Aorta (tissue), 5 donors: ENCODE measurements at regions not wholly inside any gene's neighbourhood (a gene's known extent, or its start where the extent isn't known, plus 50 kb on each side); places are given as distances from the start of the nearest gene placed in this dataset.
A peak's percentile ranks its signal among the peaks of the same experiment; 100 is the strongest.

Source experiments
- ATAC-seq: fragments of 200-7000 bp; cut with Tn5 transposase; one replicate; pipeline ENCODE4 v1.9.1; 2022; ENCODE audit warnings: moderate library complexity; ENCODE audit not compliant: low FRiP score
- DNase-seq, 2 donors: peaks; one replicate each; pipeline ENCODE4 v3.0.0-alpha.2; 2020
- H3K27ac ChIP-seq, 2 donors: one replicate each; pipeline ENCODE4 v1.5.1; 2013; ENCODE audit warnings: low read length in 2 of 2, mild to moderate bottlenecking in 2 of 2, moderate library complexity in 2 of 2, control low read depth in 1 of 2, inconsistent platforms in 1 of 2, low read depth in 1 of 2
- H3K27me3 ChIP-seq, 2 donors: one replicate each; pipeline ENCODE4 v1.6.1; 2013; ENCODE audit warnings: control low read depth in 1 of 2, low read length in 1 of 2, mild to moderate bottlenecking in 1 of 2, moderate library complexity in 1 of 2; ENCODE audit not compliant: insufficient read depth in 2 of 2, control insufficient read depth in 1 of 2
- H3K36me3 ChIP-seq, 2 donors: one replicate each; pipeline ENCODE4 v1.6.1; 2013; ENCODE audit warnings: control low read depth in 1 of 2, low read length in 1 of 2, mild to moderate bottlenecking in 1 of 2; ENCODE audit not compliant: insufficient read depth in 2 of 2, control insufficient read depth in 1 of 2
- H3K4me1 ChIP-seq, 2 donors: one replicate each; pipeline ENCODE4 v1.6.1; 2013; ENCODE audit warnings: low read length in 2 of 2, control low read depth in 1 of 2, mild to moderate bottlenecking in 1 of 2, moderate library complexity in 1 of 2; ENCODE audit not compliant: insufficient read depth in 2 of 2, control insufficient read depth in 1 of 2
- H3K4me3 ChIP-seq, 2 donors: one replicate each; pipeline ENCODE4 v1.5.1; 2013; ENCODE audit warnings: low read length in 2 of 2, control low read depth in 1 of 2, mild to moderate bottlenecking in 1 of 2
- H3K9me3 ChIP-seq: one replicate; pipeline ENCODE4 v1.6.1; 2013; ENCODE audit warnings: mild to moderate bottlenecking, low read length; ENCODE audit not compliant: control insufficient read depth
- WGBS, 2 donors: extraction: QIAGEN DNeasy Blood & Tissue Kit; methylation state at CpG; one replicate each; pipeline ENCODE4 v1.1.7; 2013; 5-methylcytosine and 5-hydroxymethylcytosine counted together
- intact Hi-C, 2 donors: fragments of 100-400 bp; cut with DNase I; formaldehyde crosslinking; loops; one replicate each; pipeline versions ENCODE4 v1.14.2 to v1.15.0; 2022
- donor health status: healthy with polysubstance abuse.
- donor health status: Bipolar disorder and iron deficiency.
- donor health status: DM: no; HTN: no; CAD: no.
- donor health status: DM: no; HTN: no; CAD: no.
- donor health status: DM: yes; HTN: yes; CAD: no.

GRCh38 chr1:218812360-218812759 lies 361.3 kb upstream of the LYPLAL1 start:
- H3K27me3 ChIP-seq = no peaks in the 10 kb centered on the region
- H3K36me3 ChIP-seq = no peaks in the 10 kb centered on the region
- WGBS, 2 donors = 92 to 93% methylated on average over 6 of the region's 6 CpGs
- no peak overlapping the region for H3K4me3 ChIP-seq
- ATAC-seq = no peak
- DNase-seq = no peak
- intact Hi-C loops = no loop called here
- H3K9me3 ChIP-seq = no peaks in the 10 kb centered on the region
- no peak overlapping the region for H3K27ac ChIP-seq
- peaks cover 2 to 7% of the 10 kb centered on the region in 2 donors for H3K4me1 ChIP-seq

DNA sequence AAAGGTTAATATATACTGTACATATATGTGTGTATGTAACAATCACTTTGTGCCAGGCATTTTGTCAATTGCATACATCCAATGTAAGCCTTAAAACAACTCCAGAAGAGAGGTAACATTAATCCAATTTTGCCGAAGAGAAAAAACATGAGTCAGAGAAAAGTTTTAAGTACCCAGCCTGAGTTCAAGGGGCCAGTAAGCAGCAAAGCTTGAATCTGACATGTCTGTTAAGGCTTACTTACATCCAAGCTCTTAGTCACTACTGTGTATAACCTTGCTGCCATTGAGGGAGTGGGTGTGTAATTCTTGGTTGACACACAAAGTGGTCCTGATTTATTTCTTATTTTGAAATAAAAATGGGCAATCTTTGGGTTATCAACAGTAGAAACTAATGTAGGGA lies 360.4 kb upstream of the LYPLAL1 start:
- DNase-seq (no peak), ATAC-seq (no peak)
- H3K27me3 ChIP-seq = peaks cover 0 to 2% of the 10 kb centered on the region in 2 donors
- WGBS, 2 donors = 63 to 80% methylated on average over 1 of the region's 1 CpG
- no peak overlapping the region for H3K4me3 ChIP-seq
- no peaks in the 10 kb centered on the region for H3K36me3 ChIP-seq
- no peaks in the 10 kb centered on the region for H3K9me3 ChIP-seq
- H3K27ac ChIP-seq = no peak overlapping the region
- intact Hi-C loops = no loop called here
- H3K4me1 ChIP-seq = peaks cover 2 to 7% of the 10 kb centered on the region in 2 donors

DNA sequence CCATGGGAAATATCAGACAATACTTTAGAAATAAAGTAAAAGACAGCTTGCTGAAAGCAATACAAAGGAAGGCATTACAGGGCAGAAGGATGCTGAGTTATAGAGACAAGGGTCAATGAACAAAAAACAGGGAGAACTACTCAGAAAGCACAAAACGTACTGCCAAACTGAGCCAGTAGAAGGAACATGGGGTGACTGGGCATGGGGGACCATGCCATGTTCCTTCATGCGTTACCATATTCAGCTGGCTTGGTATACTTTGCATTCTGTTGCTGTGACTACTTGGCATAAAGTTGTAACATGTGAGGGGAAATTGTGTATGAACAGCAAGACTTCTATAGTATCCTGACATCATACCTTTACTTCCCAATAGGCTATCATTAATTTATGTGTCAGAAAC lies 358.6 kb upstream of the LYPLAL1 start:
- intact Hi-C loops = no loop called here
- ATAC-seq = no peak
- Histone ChIP-seq H3K9me3 (no peaks in the 10 kb centered on the region), H3K4me1 (peaks cover 2 to 7% of the 10 kb centered on the region in 2 donors), H3K4me3 (no peak overlapping the region), H3K27me3 (peaks cover 0 to 2% of the 10 kb centered on the region in 2 donors), H3K36me3 (no peaks in the 10 kb centered on the region), H3K27ac (no peak overlapping the region)
- no peak for DNase-seq
- 86 to 88% methylated on average over 2 of the region's 2 CpGs for WGBS, 2 donors

- WGBS, 2 donors = 34 to 51% methylated on average over 4 of the region's 4 CpGs
- ATAC-seq (no peak), DNase-seq (no peak)
- Histone ChIP-seq H3K4me1 (no peaks in the 10 kb centered on the region), H3K36me3 (no peaks in the 10 kb centered on the region), H3K27ac (no peak overlapping the region), H3K4me3 (no peak overlapping the region), H3K9me3 (no peaks in the 10 kb centered on the region), H3K27me3 (peaks cover 0 to 2% of the 10 kb centered on the region in 2 donors)
- intact Hi-C loops = no loop called here
These were observed 356.6 kb upstream of the LYPLAL1 start for GRCh38 chr1:218817071-218817470.

GRCh38 chr1:218817691-218818465 lies 355.8 kb upstream of the LYPLAL1 start:
- DNase-seq = no peak
- Histone ChIP-seq H3K27me3 (peaks cover 0 to 2% of the 10 kb centered on the region in 2 donors), H3K9me3 (no peaks in the 10 kb centered on the region), H3K27ac (no peak overlapping the region), H3K36me3 (no peaks in the 10 kb centered on the region), H3K4me1 (no peaks in the 10 kb centered on the region), H3K4me3 (no peak overlapping the region)
- intact Hi-C loops = no loop called here
- ATAC-seq = no peak
- WGBS, 2 donors = 35 to 50% methylated on average over 8 of the region's 8 CpGs

- no peak for DNase-seq
- peak overlapping the region in 1 of 2 donors; percentile 33 for H3K27ac ChIP-seq
- peaks cover 0 to 5% of the 10 kb centered on the region in 2 donors for H3K4me1 ChIP-seq
- ATAC-seq = peak; percentile 71
- no peak overlapping the region for H3K4me3 ChIP-seq
- no peaks in the 10 kb centered on the region for H3K9me3 ChIP-seq
- H3K36me3 ChIP-seq = no peaks in the 10 kb centered on the region
- H3K27me3 ChIP-seq = no peaks in the 10 kb centered on the region
- intact Hi-C loops = loop anchor here in 1 of 2 donors (5.0 kb wide), 1 partner anchor 476 kb away; the partner anchor contains the start of gene TGFB2
- WGBS, 2 donors = 51 to 58% methylated on average over 4 of the region's 4 CpGs
These were observed 350.3 kb upstream of the LYPLAL1 start for GRCh38 chr1:218823291-218823900.

DNA sequence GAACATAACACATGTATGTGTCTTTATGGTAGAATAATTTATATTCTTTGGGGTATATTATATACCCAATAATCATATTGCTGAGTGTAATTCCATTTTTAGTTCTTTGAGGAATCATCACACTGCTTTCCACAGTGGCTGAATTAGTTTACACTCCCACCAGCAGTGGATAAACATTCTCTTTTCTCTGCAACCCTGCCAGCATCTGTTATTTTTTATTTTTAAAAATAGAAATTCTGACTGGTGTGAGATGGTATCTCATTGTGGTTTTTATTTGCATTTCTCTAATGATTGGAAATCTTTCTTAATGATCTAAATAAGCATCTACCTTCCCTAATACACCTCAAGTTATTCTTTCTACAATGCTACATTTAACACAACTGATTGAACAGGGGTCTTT lies 346.2 kb upstream of the LYPLAL1 start:
- no peaks in the 10 kb centered on the region for H3K27me3 ChIP-seq
- DNase-seq = no peak

GRCh38 chr1:218828125-218828650 lies 345.5 kb upstream of the LYPLAL1 start:
- WGBS, 2 donors = 95 to 96% methylated on average over 3 of the region's 3 CpGs
- intact Hi-C loops = no loop called here

More for the DNA sequence above, 346.2 kb upstream of the LYPLAL1 start:
- ATAC-seq = no peak
- no peak overlapping the region for H3K4me3 ChIP-seq
- H3K27ac ChIP-seq = no peak overlapping the region
- H3K9me3 ChIP-seq = no peaks in the 10 kb centered on the region
- intact Hi-C loops = no loop called here
- H3K36me3 ChIP-seq = no peaks in the 10 kb centered on the region
- H3K4me1 ChIP-seq = peaks cover 0 to 5% of the 10 kb centered on the region in 2 donors

DNA sequence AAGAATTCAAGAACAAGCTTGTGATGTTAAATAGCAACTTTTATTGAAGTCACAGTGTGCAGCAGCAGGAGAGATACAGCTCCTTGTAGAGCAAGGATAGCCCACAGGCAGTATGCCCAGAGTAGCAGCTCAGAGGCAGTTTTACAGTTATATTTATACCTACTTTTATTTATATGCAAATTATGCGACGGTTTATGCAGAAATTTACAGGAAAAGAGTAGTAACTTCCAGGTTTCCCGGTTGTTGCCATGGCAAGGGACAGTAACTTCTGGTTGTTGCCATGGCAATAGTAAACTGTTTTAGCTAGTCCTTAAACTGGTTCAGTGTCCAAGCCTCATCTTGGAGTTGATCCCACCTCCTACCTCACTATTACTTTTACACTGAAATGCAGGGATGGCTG lies 344.6 kb upstream of the LYPLAL1 start:
- ATAC-seq = no peak

More at GRCh38 chr1:218828125-218828650, 345.5 kb upstream of the LYPLAL1 start:
- no peak for DNase-seq
- no peak for ATAC-seq
- H3K27ac ChIP-seq = no peak overlapping the region
- peaks cover 0 to 5% of the 10 kb centered on the region in 2 donors for H3K4me1 ChIP-seq
- H3K36me3 ChIP-seq = no peaks in the 10 kb centered on the region
- no peaks in the 10 kb centered on the region for H3K27me3 ChIP-seq
- no peaks in the 10 kb centered on the region for H3K9me3 ChIP-seq
- no peak overlapping the region for H3K4me3 ChIP-seq

More for the DNA sequence above, 344.6 kb upstream of the LYPLAL1 start:
- no peaks in the 10 kb centered on the region for H3K4me1 ChIP-seq
- no peaks in the 10 kb centered on the region for H3K36me3 ChIP-seq
- no peaks in the 10 kb centered on the region for H3K27me3 ChIP-seq
- no peak overlapping the region for H3K4me3 ChIP-seq
- intact Hi-C loops = no loop called here
- no peak for DNase-seq
- H3K9me3 ChIP-seq = no peaks in the 10 kb centered on the region
- WGBS, 2 donors = 79 to 80% methylated on average over 3 of the region's 3 CpGs
- H3K27ac ChIP-seq = no peak overlapping the region
